B cell (primary cell): ENCODE measurements at regions not wholly inside any gene's neighbourhood (a gene's known extent, or its start where the extent isn't known, plus 50 kb on each side); places are given as distances from the start of the nearest gene placed in this dataset.

ENCODE experiments used
- CTCF ChIP-seq: fragments of 200-600 bp; IDR thresholded peaks from one replicate; pipeline ENCODE4 v1.8.0; 2022; ENCODE audit warnings: antibody characterized with exemption, mild to moderate bottlenecking
- EZH2 ChIP-seq: IDR thresholded peaks from 2 replicates; pipeline ENCODE4 v1.6.1; 2012; ENCODE audit warnings: borderline replicate concordance, low read depth, mild to moderate bottlenecking, moderate library complexity, low read length; ENCODE audit not compliant: insufficient read depth, poor library complexity, severe bottlenecking

DNA sequence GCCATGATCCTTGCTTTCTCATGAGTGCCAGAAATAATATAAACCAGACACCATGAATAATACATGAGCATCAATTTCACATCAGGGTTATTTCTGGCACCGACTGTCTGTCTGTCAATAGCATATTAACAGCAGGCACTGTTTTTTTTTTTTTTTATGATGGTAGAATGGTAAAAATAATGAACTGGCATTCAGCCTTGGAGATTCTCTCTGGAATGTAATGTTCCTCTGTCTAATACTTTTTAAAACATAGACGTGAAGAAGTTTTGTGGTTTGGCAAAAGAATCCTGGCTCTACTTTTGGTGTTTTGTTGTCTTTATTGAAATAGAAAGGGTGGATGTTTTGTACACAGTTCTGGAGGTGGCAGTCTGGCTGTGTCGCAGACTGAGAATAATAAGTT lies 874.6 kb upstream of the PRKX start:
- TF ChIP-seq CTCF, result no peak
- no peak for TF ChIP-seq EZH2
